ENCODE measurements at regions not wholly inside any gene's neighbourhood (a gene's known extent, or its start where the extent isn't known, plus 50 kb on each side); places are given as distances from the start of the nearest gene placed in this dataset.

GRCh38 chr2:138180692-138181386 is 216.6 kb downstream of the HNMT start:
- no peak for TF ChIP-seq POLR2AphosphoS5 (IDR thresholded peaks at IDR 0.05)
- H3K36me3 ChIP-seq = no peaks in the 10 kb centered on the region
- H3K4me3 ChIP-seq = no peak overlapping the region
- no peak overlapping the region for H3K27ac ChIP-seq
- H3K27me3 ChIP-seq = no peaks in the 10 kb centered on the region
- intact Hi-C loops (cut with DNase I) = no loop called here
- no peak for DNase-seq
- peaks cover 0 to 4% (median 0%) of the 10 kb centered on the region in 4 donors for H3K4me1 ChIP-seq
- no peaks in the 10 kb centered on the region for H3K9me3 ChIP-seq

GRCh38 chr2:138182250-138182936 is 218.1 kb downstream of the HNMT start:
- Histone ChIP-seq H3K36me3 (no peaks in the 10 kb centered on the region), H3K27ac (no peak overlapping the region), H3K4me1 (peaks cover 0 to 4% (median 0%) of the 10 kb centered on the region in 4 donors), H3K27me3 (no peaks in the 10 kb centered on the region), H3K9me3 (no peaks in the 10 kb centered on the region), H3K4me3 (no peak overlapping the region)
- no peak for DNase-seq
- intact Hi-C loops (cut with DNase I) = no loop called here
- TF ChIP-seq POLR2AphosphoS5 (IDR thresholded peaks at IDR 0.05) (no peak), POLR2A (IDR thresholded peaks at IDR 0.05) (no peak), EP300 (IDR thresholded peaks at IDR 0.05) (no peak)
- TF ChIP-seq, protein P1, sequence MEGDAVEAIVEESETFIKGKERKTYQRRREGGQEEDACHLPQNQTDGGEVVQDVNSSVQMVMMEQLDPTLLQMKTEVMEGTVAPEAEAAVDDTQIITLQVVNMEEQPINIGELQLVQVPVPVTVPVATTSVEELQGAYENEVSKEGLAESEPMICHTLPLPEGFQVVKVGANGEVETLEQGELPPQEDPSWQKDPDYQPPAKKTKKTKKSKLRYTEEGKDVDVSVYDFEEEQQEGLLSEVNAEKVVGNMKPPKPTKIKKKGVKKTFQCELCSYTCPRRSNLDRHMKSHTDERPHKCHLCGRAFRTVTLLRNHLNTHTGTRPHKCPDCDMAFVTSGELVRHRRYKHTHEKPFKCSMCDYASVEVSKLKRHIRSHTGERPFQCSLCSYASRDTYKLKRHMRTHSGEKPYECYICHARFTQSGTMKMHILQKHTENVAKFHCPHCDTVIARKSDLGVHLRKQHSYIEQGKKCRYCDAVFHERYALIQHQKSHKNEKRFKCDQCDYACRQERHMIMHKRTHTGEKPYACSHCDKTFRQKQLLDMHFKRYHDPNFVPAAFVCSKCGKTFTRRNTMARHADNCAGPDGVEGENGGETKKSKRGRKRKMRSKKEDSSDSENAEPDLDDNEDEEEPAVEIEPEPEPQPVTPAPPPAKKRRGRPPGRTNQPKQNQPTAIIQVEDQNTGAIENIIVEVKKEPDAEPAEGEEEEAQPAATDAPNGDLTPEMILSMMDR (IDR thresholded peaks at IDR 0.05) = no peak
- 15 to 69% methylated on average over 6 of the region's 6 CpGs for WGBS, 2 donors

DNA sequence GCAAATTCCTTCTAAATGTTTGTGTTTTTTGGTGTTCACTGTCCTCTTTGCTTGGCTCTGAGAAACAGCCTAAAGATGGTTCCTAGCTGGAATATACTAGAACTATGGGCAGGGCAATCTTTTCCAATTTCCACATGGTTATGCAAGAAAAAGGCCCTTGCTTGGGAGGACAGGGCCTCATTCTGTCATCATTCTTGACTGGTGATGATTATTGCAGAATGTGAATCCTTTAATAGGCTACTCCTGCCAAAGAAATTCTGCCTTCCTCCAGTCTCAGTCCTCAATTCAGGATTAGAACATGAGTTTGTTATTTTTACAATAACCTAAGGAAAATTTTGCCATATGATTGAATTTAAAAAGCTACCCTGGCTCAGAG is 218.7 kb downstream of the HNMT start:
- TF ChIP-seq, protein P1 (IDR thresholded peaks at IDR 0.05) = no peak
- TF ChIP-seq POLR2AphosphoS5 (IDR thresholded peaks at IDR 0.05) (no peak), EP300 (IDR thresholded peaks at IDR 0.05) (no peak), POLR2A (IDR thresholded peaks at IDR 0.05) (no peak)
- intact Hi-C loops (cut with DNase I) = no loop called here
- peaks cover 0 to 2% (median 0%) of the 10 kb centered on the region in 4 donors for H3K4me1 ChIP-seq
- no peak overlapping the region for H3K4me3 ChIP-seq
- no peak overlapping the region for H3K27ac ChIP-seq
- DNase-seq = no peak
- no peaks in the 10 kb centered on the region for H3K9me3 ChIP-seq
- no peaks in the 10 kb centered on the region for H3K36me3 ChIP-seq
- no peaks in the 10 kb centered on the region for H3K27me3 ChIP-seq

- Histone ChIP-seq H3K36me3 (no peaks in the 10 kb centered on the region), H3K27ac (no peak overlapping the region), H3K27me3 (no peaks in the 10 kb centered on the region), H3K9me3 (no peaks in the 10 kb centered on the region), H3K4me3 (no peak overlapping the region), H3K4me1 (no peaks in the 10 kb centered on the region)
- WGBS, 2 donors = 84 to 87% methylated on average over 2 of the region's 2 CpGs
- no peak for DNase-seq
- TF ChIP-seq EP300 (IDR thresholded peaks at IDR 0.05) = no peak
- intact Hi-C loops (cut with DNase I) = no loop called here
These were observed 219.4 kb downstream of the HNMT start for GRCh38 chr2:138183705-138184104.

DNA sequence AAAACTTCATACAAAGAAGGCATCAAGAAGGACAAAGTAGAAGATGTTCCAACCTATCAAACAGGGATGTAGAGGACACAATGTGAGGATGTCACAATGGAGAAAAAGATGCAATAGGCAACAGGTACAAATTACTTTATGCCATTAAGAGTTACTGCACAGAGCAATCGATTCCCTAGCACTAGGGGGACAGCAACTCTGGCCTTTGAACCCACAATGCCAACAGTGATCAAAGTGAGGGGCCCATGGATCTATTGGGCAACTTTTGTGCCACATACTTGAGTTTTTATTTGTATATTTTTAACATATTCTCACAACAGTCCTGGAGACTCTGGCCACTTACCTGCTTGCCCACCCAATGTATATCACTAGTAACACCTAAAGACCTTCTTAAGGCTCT is 220.2 kb downstream of the HNMT start:
- intact Hi-C loops (cut with DNase I) = no loop called here
- Histone ChIP-seq H3K36me3 (no peaks in the 10 kb centered on the region), H3K27me3 (no peaks in the 10 kb centered on the region), H3K4me3 (no peak overlapping the region), H3K9me3 (no peaks in the 10 kb centered on the region), H3K27ac (no peak overlapping the region), H3K4me1 (no peaks in the 10 kb centered on the region)
- DNase-seq = no peak
- TF ChIP-seq POLR2A (IDR thresholded peaks at IDR 0.05) (no peak), POLR2AphosphoS5 (IDR thresholded peaks at IDR 0.05) (no peak), EP300 (IDR thresholded peaks at IDR 0.05) (no peak)
- TF ChIP-seq, protein P1 (IDR thresholded peaks at IDR 0.05) = no peak
- 83 to 91% methylated on average over 1 of the region's 1 CpG for WGBS, 2 donors
